Testis (tissue), 2 donors: ENCODE measurements at regions not wholly inside any gene's neighbourhood (a gene's known extent, or its start where the extent isn't known, plus 50 kb on each side); places are given as distances from the start of the nearest gene placed in this dataset.

Experiments
- DNase-seq: peaks from one replicate; pipeline ENCODE4 v3.0.0-alpha.2; 2019
- H3K27ac ChIP-seq, 2 donors: fragments of 200-600 bp; sonication (generic); one replicate each; pipeline ENCODE4 v1.5.1; 2019
- H3K27me3 ChIP-seq: fragments of 200-600 bp; sonication (generic); one replicate; pipeline ENCODE4 v1.5.1; 2019
- H3K36me3 ChIP-seq: fragments of 200-600 bp; sonication (generic); one replicate; pipeline ENCODE4 v1.5.1; 2017; ENCODE audit warnings: low read depth; ENCODE audit errors: missing control alignments
- H3K4me1 ChIP-seq: fragments of 200-600 bp; sonication (generic); one replicate; pipeline ENCODE4 v1.5.1; 2019
- H3K4me3 ChIP-seq, 2 donors: fragments of 200-600 bp; sonication (generic); one replicate each; pipeline ENCODE4 v1.5.1; 2017 to 2019
- H3K9me3 ChIP-seq: fragments of 200-600 bp; sonication (generic); one replicate; pipeline ENCODE4 v1.5.1; 2017
- CTCF ChIP-seq, 3 experiments: fragments of 450-650 bp in 2 of 3; fragments of 200-600 bp in 1 of 3; sonication (generic) in 1 of 3; IDR thresholded peaks; one replicate each; pipeline ENCODE4 v1.5.1; 2016 to 2019; ENCODE audit warnings: antibody characterized with exemption in 3 of 3, mild to moderate bottlenecking in 2 of 3, moderate library complexity in 1 of 3
- POLR2A ChIP-seq: fragments of 450-650 bp; IDR thresholded peaks from one replicate; pipeline ENCODE4 v1.6.1; 2017; ENCODE audit warnings: antibody characterized with exemption, mild to moderate bottlenecking, moderate library complexity
- WGBS, 2 donors: methylation state at CpG; one replicate each; pipeline ENCODE4 v1.1.5; 2018; 5-methylcytosine and 5-hydroxymethylcytosine counted together
- intact Hi-C: fragments of 100-400 bp; cut with DNase I; formaldehyde crosslinking; loops from one replicate; pipeline ENCODE4 v1.15.1; 2023; ENCODE audit warnings: low total_unique reads

GRCh38 chr12:81809113-81809777 is 50.1 kb upstream of the PPFIA2 start:
- H3K36me3 ChIP-seq = no peaks in the 10 kb centered on the region
- H3K27ac ChIP-seq = no peak overlapping the region
- no peak overlapping the region for H3K4me3 ChIP-seq
- DNase-seq = no peak
- TF ChIP-seq POLR2A = no peak
- TF ChIP-seq CTCF (IDR thresholded peaks at IDR 0.05) = no peak
- H3K9me3 ChIP-seq = no peaks in the 10 kb centered on the region
- H3K27me3 ChIP-seq = no peaks in the 10 kb centered on the region
- no peaks in the 10 kb centered on the region for H3K4me1 ChIP-seq
- 83 to 84% methylated on average over 4 of the region's 4 CpGs for WGBS, 2 donors
- intact Hi-C loops = no loop called here
